ENCODE measurements at regions not wholly inside any gene's neighbourhood (a gene's known extent, or its start where the extent isn't known, plus 50 kb on each side); places are given as distances from the start of the nearest gene placed in this dataset.

DNA sequence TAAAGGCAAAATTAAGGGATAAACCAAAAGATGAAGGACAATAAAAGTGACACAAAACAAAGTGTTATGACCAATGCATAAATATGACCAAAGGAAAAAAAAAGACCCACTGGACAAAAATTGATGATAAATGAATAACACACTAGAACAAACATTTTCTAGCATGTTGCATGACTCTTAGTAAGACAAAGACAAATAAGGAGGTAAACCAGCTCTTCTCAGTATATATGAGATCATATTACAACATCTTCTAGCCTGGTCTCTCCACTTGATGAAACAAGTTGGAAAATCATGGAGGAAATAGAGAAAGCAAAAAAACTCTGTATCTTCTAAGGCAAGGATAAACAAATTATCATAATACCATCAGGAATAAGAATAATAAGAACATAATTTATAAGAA is 163.9 kb upstream of the GBE1 start:
- no peaks in the 10 kb centered on the region for H3K79me2 ChIP-seq (ENCODE audit: control insufficient read depth, low read length)
- H3K4me2 ChIP-seq (ENCODE audit: low read length) = no peak overlapping the region
- H3K27me3 ChIP-seq (ENCODE audit: control insufficient read depth, low read length) = no peaks in the 10 kb centered on the region
- no peak overlapping the region for H3K4me3 ChIP-seq (ENCODE audit: low read length)
- peaks cover 13% of the 10 kb centered on the region for H3K4me1 ChIP-seq (ENCODE audit: control insufficient read depth, low read length)
- H3K27ac ChIP-seq (ENCODE audit: low read depth, low read length) = no peak overlapping the region
- H3K36me3 ChIP-seq (ENCODE audit: control insufficient read depth, low read length) = no peaks in the 10 kb centered on the region
- TF ChIP-seq EZH2phosphoT487 (IDR thresholded peaks at IDR 0.05; ENCODE audit: borderline replicate concordance, low read length) = no peak
- TF ChIP-seq, protein P1, sequence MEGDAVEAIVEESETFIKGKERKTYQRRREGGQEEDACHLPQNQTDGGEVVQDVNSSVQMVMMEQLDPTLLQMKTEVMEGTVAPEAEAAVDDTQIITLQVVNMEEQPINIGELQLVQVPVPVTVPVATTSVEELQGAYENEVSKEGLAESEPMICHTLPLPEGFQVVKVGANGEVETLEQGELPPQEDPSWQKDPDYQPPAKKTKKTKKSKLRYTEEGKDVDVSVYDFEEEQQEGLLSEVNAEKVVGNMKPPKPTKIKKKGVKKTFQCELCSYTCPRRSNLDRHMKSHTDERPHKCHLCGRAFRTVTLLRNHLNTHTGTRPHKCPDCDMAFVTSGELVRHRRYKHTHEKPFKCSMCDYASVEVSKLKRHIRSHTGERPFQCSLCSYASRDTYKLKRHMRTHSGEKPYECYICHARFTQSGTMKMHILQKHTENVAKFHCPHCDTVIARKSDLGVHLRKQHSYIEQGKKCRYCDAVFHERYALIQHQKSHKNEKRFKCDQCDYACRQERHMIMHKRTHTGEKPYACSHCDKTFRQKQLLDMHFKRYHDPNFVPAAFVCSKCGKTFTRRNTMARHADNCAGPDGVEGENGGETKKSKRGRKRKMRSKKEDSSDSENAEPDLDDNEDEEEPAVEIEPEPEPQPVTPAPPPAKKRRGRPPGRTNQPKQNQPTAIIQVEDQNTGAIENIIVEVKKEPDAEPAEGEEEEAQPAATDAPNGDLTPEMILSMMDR (IDR thresholded peaks at IDR 0.05; ENCODE audit: low read depth, low read length, poor library complexity, severe bottlenecking) = no peak
- H3K9me3 ChIP-seq (ENCODE audit: control insufficient read depth, insufficient read depth, low read length) = no peaks in the 10 kb centered on the region
- H4K20me1 ChIP-seq (ENCODE audit: control insufficient read depth, insufficient read depth, low read depth, low read length) = no peaks in the 10 kb centered on the region
- no peaks in the 10 kb centered on the region for H3K9me2 ChIP-seq (replicated peaks; ENCODE audit: control insufficient read depth, low read length)
- H3F3A ChIP-seq (ENCODE audit: control insufficient read depth, insufficient read depth) = no peaks in the 10 kb centered on the region

DNA sequence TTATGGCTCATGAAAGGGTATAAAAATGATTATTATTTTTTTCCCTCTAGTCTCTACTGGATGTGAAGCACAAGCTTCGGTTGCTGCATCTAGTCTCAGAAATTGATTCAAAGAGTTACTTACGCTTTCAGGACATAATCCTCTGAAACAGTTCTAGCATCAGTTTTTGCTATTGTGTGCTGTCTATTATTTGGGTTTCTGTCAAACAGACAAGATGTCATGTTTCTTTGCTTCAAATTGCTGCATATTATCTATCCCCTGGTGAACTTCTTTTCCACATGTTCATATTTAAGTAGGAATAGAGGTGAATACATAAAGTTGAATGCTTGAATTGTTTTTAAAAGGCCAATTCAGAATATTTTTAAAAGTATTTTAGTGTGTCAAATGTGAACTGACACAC is 161.6 kb upstream of the GBE1 start:
- TF ChIP-seq, protein P1 (IDR thresholded peaks at IDR 0.05; ENCODE audit: low read depth, low read length, poor library complexity, severe bottlenecking) = no peak
- H3K27ac ChIP-seq (ENCODE audit: low read depth, low read length) = no peak overlapping the region
- no peaks in the 10 kb centered on the region for H3F3A ChIP-seq (ENCODE audit: control insufficient read depth, insufficient read depth)
- no peak overlapping the region for H3K4me3 ChIP-seq (ENCODE audit: low read length)
- H3K9me3 ChIP-seq (ENCODE audit: control insufficient read depth, insufficient read depth, low read length) = no peaks in the 10 kb centered on the region
- no peaks in the 10 kb centered on the region for H3K9me2 ChIP-seq (replicated peaks; ENCODE audit: control insufficient read depth, low read length)
- no peaks in the 10 kb centered on the region for H3K36me3 ChIP-seq (ENCODE audit: control insufficient read depth, low read length)
- H3K79me2 ChIP-seq (ENCODE audit: control insufficient read depth, low read length) = no peaks in the 10 kb centered on the region
- peaks cover 16% of the 10 kb centered on the region for H3K4me1 ChIP-seq (ENCODE audit: control insufficient read depth, low read length)
- H3K4me2 ChIP-seq (ENCODE audit: low read length) = no peak overlapping the region
- H4K20me1 ChIP-seq (ENCODE audit: control insufficient read depth, insufficient read depth, low read depth, low read length) = no peaks in the 10 kb centered on the region
- no peaks in the 10 kb centered on the region for H3K27me3 ChIP-seq (ENCODE audit: control insufficient read depth, low read length)

DNA sequence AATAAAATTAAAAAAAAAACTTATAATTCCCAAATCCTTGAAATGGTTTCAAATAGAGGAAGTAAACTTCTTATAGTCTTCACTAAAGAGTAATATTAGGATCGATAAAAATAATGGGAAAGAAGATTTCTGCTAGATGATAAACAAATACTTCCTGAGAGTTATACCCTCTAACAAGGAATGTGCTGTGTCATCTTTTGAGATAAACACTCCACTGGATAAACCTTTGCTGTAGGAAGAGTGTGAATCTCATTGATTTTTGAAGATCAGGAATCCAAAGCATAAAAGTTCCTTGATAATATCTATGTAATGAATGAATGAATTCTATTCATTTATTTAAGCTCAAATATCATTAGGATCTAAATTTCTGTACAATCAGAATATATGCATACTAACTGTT is 161.0 kb upstream of the GBE1 start:
- no peaks in the 10 kb centered on the region for H3K79me2 ChIP-seq (ENCODE audit: control insufficient read depth, low read length)
- no peak overlapping the region for H3K4me3 ChIP-seq (ENCODE audit: low read length)
- H3K9me2 ChIP-seq (replicated peaks; ENCODE audit: control insufficient read depth, low read length) = no peaks in the 10 kb centered on the region
- H3K27me3 ChIP-seq (ENCODE audit: control insufficient read depth, low read length) = no peaks in the 10 kb centered on the region
- H3K4me2 ChIP-seq (ENCODE audit: low read length) = no peak overlapping the region
- peaks cover 16% of the 10 kb centered on the region for H3K4me1 ChIP-seq (ENCODE audit: control insufficient read depth, low read length)
- H3K9me3 ChIP-seq (ENCODE audit: control insufficient read depth, insufficient read depth, low read length) = no peaks in the 10 kb centered on the region
- H3F3A ChIP-seq (ENCODE audit: control insufficient read depth, insufficient read depth) = no peaks in the 10 kb centered on the region
- H3K27ac ChIP-seq (ENCODE audit: low read depth, low read length) = no peak overlapping the region
- H4K20me1 ChIP-seq (ENCODE audit: control insufficient read depth, insufficient read depth, low read depth, low read length) = no peaks in the 10 kb centered on the region
- no peaks in the 10 kb centered on the region for H3K36me3 ChIP-seq (ENCODE audit: control insufficient read depth, low read length)
- no peak for TF ChIP-seq EZH2phosphoT487 (IDR thresholded peaks at IDR 0.05; ENCODE audit: borderline replicate concordance, low read length)
- TF ChIP-seq, protein P1 (IDR thresholded peaks at IDR 0.05; ENCODE audit: low read depth, low read length, poor library complexity, severe bottlenecking) = no peak

DNA sequence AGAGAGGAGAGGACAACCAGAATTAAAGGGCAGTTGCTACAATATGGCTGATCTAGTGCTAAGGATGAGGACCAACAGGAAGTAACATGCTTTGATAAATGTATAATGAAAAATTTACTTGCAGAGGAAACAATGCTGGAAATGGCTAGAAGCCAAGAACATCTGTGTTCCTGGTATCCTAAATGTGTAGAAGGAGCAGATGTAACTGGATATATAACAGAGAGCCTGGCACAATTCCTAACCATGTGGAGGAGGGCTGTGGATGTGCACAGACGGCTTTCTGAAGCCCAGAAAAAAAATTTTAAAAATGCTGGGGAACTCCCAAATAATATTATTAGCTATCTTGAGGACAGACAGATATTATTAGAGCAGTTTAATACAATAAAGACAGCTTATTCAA is 159.4 kb upstream of the GBE1 start:
- no peaks in the 10 kb centered on the region for H3K79me2 ChIP-seq (ENCODE audit: control insufficient read depth, low read length)
- TF ChIP-seq EZH2phosphoT487 (IDR thresholded peaks at IDR 0.05; ENCODE audit: borderline replicate concordance, low read length) = no peak
- TF ChIP-seq, protein P1 (IDR thresholded peaks at IDR 0.05; ENCODE audit: low read depth, low read length, poor library complexity, severe bottlenecking) = no peak
- H4K20me1 ChIP-seq (ENCODE audit: control insufficient read depth, insufficient read depth, low read depth, low read length) = no peaks in the 10 kb centered on the region
- H3K27me3 ChIP-seq (ENCODE audit: control insufficient read depth, low read length) = no peaks in the 10 kb centered on the region
- H3K36me3 ChIP-seq (ENCODE audit: control insufficient read depth, low read length) = no peaks in the 10 kb centered on the region
- H3K27ac ChIP-seq (ENCODE audit: low read depth, low read length) = no peak overlapping the region
- H3K4me3 ChIP-seq (ENCODE audit: low read length) = no peak overlapping the region
- H3F3A ChIP-seq (ENCODE audit: control insufficient read depth, insufficient read depth) = no peaks in the 10 kb centered on the region
- H3K9me2 ChIP-seq (replicated peaks; ENCODE audit: control insufficient read depth, low read length) = no peaks in the 10 kb centered on the region
- H3K4me1 ChIP-seq (ENCODE audit: control insufficient read depth, low read length) = peaks cover 16% of the 10 kb centered on the region
- H3K9me3 ChIP-seq (ENCODE audit: control insufficient read depth, insufficient read depth, low read length) = no peaks in the 10 kb centered on the region
- H3K4me2 ChIP-seq (ENCODE audit: low read length) = peak overlapping the region; percentile 34
